ENCODE measurements at regions not wholly inside any gene's neighbourhood (a gene's known extent, or its start where the extent isn't known, plus 50 kb on each side); places are given as distances from the start of the nearest gene placed in this dataset.

- no peak for DNase-seq (ENCODE audit: low read depth)
These were observed 279.6 kb downstream of the QKI start for GRCh38 chr6:163694072-163694471.

GRCh38 chr6:163691049-163691448 lies 276.5 kb downstream of the QKI start:
- no peak for DNase-seq (ENCODE audit: low read depth)

GRCh38 chr6:163688739-163689362 lies 274.3 kb downstream of the QKI start:
- DNase-seq (ENCODE audit: low read depth) = no peak

GRCh38 chr6:163687075-163687474 lies 272.6 kb downstream of the QKI start:
- DNase-seq (ENCODE audit: low read depth) = no peak

GRCh38 chr6:163686301-163686700 lies 271.8 kb downstream of the QKI start:
- DNase-seq (ENCODE audit: low read depth) = no peak

- no peak for DNase-seq (ENCODE audit: low read depth)
These were observed 268.6 kb downstream of the QKI start for GRCh38 chr6:163683105-163683622.

- DNase-seq (ENCODE audit: low read depth) = no peak
These were observed 265.2 kb downstream of the QKI start for GRCh38 chr6:163679753-163680152.

- DNase-seq (ENCODE audit: low read depth) = no peak
These were observed 264.6 kb downstream of the QKI start for GRCh38 chr6:163679012-163679660.

GRCh38 chr6:163675611-163676010 lies 261.1 kb downstream of the QKI start:
- no peak for DNase-seq (ENCODE audit: low read depth)

- DNase-seq (ENCODE audit: low read depth) = no peak
These were observed 258.2 kb downstream of the QKI start for GRCh38 chr6:163672710-163673109.

GRCh38 chr6:163671791-163672190 lies 257.3 kb downstream of the QKI start:
- DNase-seq (ENCODE audit: low read depth) = no peak

- DNase-seq (ENCODE audit: low read depth) = no peak
These were observed 256.8 kb downstream of the QKI start for GRCh38 chr6:163671355-163671754.

- no peak for DNase-seq (ENCODE audit: low read depth)
These were observed 255.8 kb downstream of the QKI start for GRCh38 chr6:163670336-163670735.

GRCh38 chr6:163668061-163668426 lies 253.5 kb downstream of the QKI start:
- DNase-seq (ENCODE audit: low read depth) = no peak

GRCh38 chr6:163667372-163668060 lies 253.0 kb downstream of the QKI start:
- no peak for DNase-seq (ENCODE audit: low read depth)

GRCh38 chr6:163665464-163665863 lies 250.9 kb downstream of the QKI start:
- no peak for DNase-seq (ENCODE audit: low read depth)

- DNase-seq (ENCODE audit: low read depth) = no peak
These were observed 249.1 kb downstream of the QKI start for GRCh38 chr6:163663575-163663974.

- no peak for DNase-seq (ENCODE audit: low read depth)
These were observed 248.2 kb downstream of the QKI start for GRCh38 chr6:163662604-163663225.

GRCh38 chr6:163661272-163661671 lies 246.8 kb downstream of the QKI start:
- DNase-seq (ENCODE audit: low read depth) = no peak

- DNase-seq (ENCODE audit: low read depth) = no peak
These were observed 245.3 kb downstream of the QKI start for GRCh38 chr6:163659803-163660202.

GRCh38 chr6:163655217-163656121 lies 241.0 kb downstream of the QKI start:
- DNase-seq (ENCODE audit: low read depth) = no peak

Data from T-helper 22 cell (primary cell).